HCT116 (cell line): ENCODE measurements at regions not wholly inside any gene's neighbourhood (a gene's known extent, or its start where the extent isn't known, plus 50 kb on each side); places are given as distances from the start of the nearest gene placed in this dataset.

Source experiments
- ATAC-seq: fragments of 200-7000 bp; cut with Tn5 transposase; 2 replicates; pipeline ENCODE4 v1.9.1; 2020; ENCODE audit warnings: mild to moderate bottlenecking, moderate library complexity
- BruUV-seq: library from RNA; stranded (reverse); fragments of 400-500 nt; replicated peaks from 2 replicates; lab custom pipeline; 2021; lab: Mats Ljungman, UMichigan
- CTCF ChIA-PET: fragments of 300-600 bp; sonication (Branson Sonifier 250); formaldehyde crosslinking; loops from one replicate; lab custom pipeline; 2021; ENCODE audit warnings: antibody characterized with exemption; lab: Charles Lee
- POLR2A ChIA-PET: fragments of 300-600, 350-600 bp; sonication (Branson Sonifier 250); formaldehyde crosslinking; loops from one replicate; lab custom pipeline; 2021; ENCODE audit warnings: antibody characterized with exemption; lab: Charles Lee
- RAD21 ChIA-PET, 2 experiments: fragments of 300-600 bp; sonication (Branson Sonifier 250); formaldehyde crosslinking; loops; one replicate each; lab custom pipeline; 2023; ENCODE audit warnings: low total read pairs in 2 of 2; ENCODE audit not compliant: uncharacterized antibody in 2 of 2, unreplicated experiment in 2 of 2, low non-redundant PET in 1 of 2; lab: Charles Lee
- DNase-seq: peaks from one replicate; pipeline ENCODE4 v3.0.0-alpha.2; 2010; ENCODE audit warnings: low read depth, low spot score
- H2AFZ ChIP-seq: fragments of 200-600 bp; shearing (Covaris generic), sonication (generic); 2 replicates; pipeline ENCODE4 v1.6.1; 2017; ENCODE audit warnings: low read depth, mixed run types, mixed read lengths, antibody characterized with exemption, low read length; ENCODE audit not compliant: poor library complexity, severe bottlenecking
- H3K27ac ChIP-seq: 2 replicates; pipeline ENCODE4 v1.5.1; 2012; ENCODE audit warnings: low read depth, low read length
- H3K27me3 ChIP-seq: fragments of 200-600 bp; sonication (generic); 2 replicates; pipeline ENCODE4 v1.6.1; 2016; ENCODE audit warnings: mixed run types, low read length, mixed read lengths; ENCODE audit not compliant: insufficient read depth
- H3K36me3 ChIP-seq, 2 experiments: fragments of 200-500 bp in 1 of 2; fragments of 200-600 bp in 1 of 2; sonication (Bioruptor generic) in 1 of 2; sonication (generic) in 1 of 2; 2 replicates each; pipeline versions ENCODE4 v1.5.1 to v1.6.1; 2014 to 2016; ENCODE audit warnings: low read length in 2 of 2, inconsistent platforms in 1 of 2, mixed read lengths in 1 of 2, mixed run types in 1 of 2; ENCODE audit not compliant: insufficient read depth in 2 of 2, control insufficient read depth in 1 of 2
- H3K4me1 ChIP-seq, 2 experiments: fragments of 200-600 bp in 1 of 2; sonication (generic) in 1 of 2; 2 replicates each; pipeline versions ENCODE4 v1.5.1 to v1.6.1; 2012 to 2017; ENCODE audit warnings: low read length in 2 of 2, inconsistent platforms in 1 of 2, mild to moderate bottlenecking in 1 of 2, mixed read lengths in 1 of 2, mixed run types in 1 of 2, moderate library complexity in 1 of 2; ENCODE audit not compliant: insufficient read depth in 2 of 2, control insufficient read depth in 1 of 2
- H3K4me2 ChIP-seq: fragments of 200-600 bp; sonication (generic); 2 replicates; pipeline ENCODE4 v1.6.1; 2017; ENCODE audit warnings: mixed run types, low read length, mixed read lengths
- H3K4me3 ChIP-seq, 2 experiments: fragments of 200-600 bp in 1 of 2; sonication (generic) in 1 of 2; replicated peaks in 1 of 2; 2 replicates each; pipeline ENCODE4 v1.5.1; 2011 to 2016; ENCODE audit warnings: low read length in 2 of 2, control low read depth in 1 of 2, low read depth in 1 of 2, mild to moderate bottlenecking in 1 of 2, mixed read lengths in 1 of 2, mixed run types in 1 of 2
- H3K79me2 ChIP-seq: fragments of 200-600 bp; sonication (generic); 2 replicates; pipeline ENCODE4 v1.6.1; 2017; ENCODE audit warnings: mild to moderate bottlenecking, mixed run types, low read length, moderate library complexity, mixed read lengths; ENCODE audit not compliant: insufficient read depth
- H3K9ac ChIP-seq: fragments of 200-600 bp; sonication (generic); 2 replicates; pipeline ENCODE4 v1.6.1; 2016; ENCODE audit warnings: low read length, mixed read lengths
- H3K9me2 ChIP-seq: fragments of 200-600 bp; sonication (generic), shearing (Covaris generic); 2 replicates; pipeline ENCODE4 v1.6.1; 2017; ENCODE audit warnings: mixed run types, mild to moderate bottlenecking, moderate library complexity; ENCODE audit not compliant: insufficient read depth
- H3K9me3 ChIP-seq, 2 experiments: fragments of 200-500 bp in 1 of 2; fragments of 200-600 bp in 1 of 2; sonication (Bioruptor generic) in 1 of 2; sonication (generic) in 1 of 2; 2 replicates each; pipeline ENCODE4 v1.6.1; 2014 to 2017; ENCODE audit warnings: low read length in 2 of 2, mixed read lengths in 2 of 2, inconsistent platforms in 1 of 2, low read depth in 1 of 2, mild to moderate bottlenecking in 1 of 2, mixed run types in 1 of 2, moderate library complexity in 1 of 2; ENCODE audit not compliant: control insufficient read depth in 1 of 2, insufficient read depth in 1 of 2
- H4K20me1 ChIP-seq: fragments of 200-600 bp; sonication (generic), shearing (Covaris generic); 2 replicates; pipeline ENCODE4 v1.6.1; 2017; ENCODE audit warnings: mixed run types, mild to moderate bottlenecking, moderate library complexity; ENCODE audit not compliant: insufficient read depth
- CEBPB ChIP-seq: IDR thresholded peaks from 2 replicates; pipeline ENCODE4 v1.6.1; 2012; ENCODE audit warnings: low read depth
- CTCF ChIP-seq, 3 experiments: fragments of 200-600 bp in 1 of 3; sonication (generic) in 1 of 3; IDR thresholded peaks in 2 of 3; conservative IDR thresholded peaks in 1 of 3; 2 replicates each; pipeline ENCODE4 v1.5.1; 2012 to 2017; ENCODE audit warnings: low read depth in 2 of 3, low read length in 2 of 3, antibody characterized with exemption in 1 of 3, borderline replicate concordance in 1 of 3, control low read depth in 1 of 3, mild to moderate bottlenecking in 1 of 3, mixed read lengths in 1 of 3, mixed run types in 1 of 3, moderate library complexity in 1 of 3; ENCODE audit not compliant: insufficient read depth in 1 of 3
- EGR1 ChIP-seq: IDR thresholded peaks from 2 replicates; pipeline ENCODE4 v1.6.1; 2012; ENCODE audit warnings: low read depth
- ELF1 ChIP-seq: IDR thresholded peaks from 2 replicates; pipeline ENCODE4 v1.6.1; 2012; ENCODE audit warnings: low read depth, borderline replicate concordance
- JUND ChIP-seq: IDR thresholded peaks from 2 replicates; pipeline ENCODE4 v1.6.1; 2012
- MAX ChIP-seq: IDR thresholded peaks from 2 replicates; pipeline ENCODE4 v1.6.1; 2012
- POLR2A ChIP-seq: IDR thresholded peaks from 2 replicates; pipeline ENCODE4 v1.7.0; 2011; ENCODE audit warnings: borderline replicate concordance; ENCODE audit not compliant: insufficient read depth, insufficient read length; ENCODE audit errors: extremely low read depth
- SIN3A ChIP-seq: IDR thresholded peaks from 2 replicates; pipeline ENCODE4 v1.6.1; 2012; ENCODE audit warnings: low read depth
- SRF ChIP-seq: IDR thresholded peaks from 2 replicates; pipeline ENCODE4 v1.6.1; 2012; ENCODE audit warnings: low read depth
- YY1 ChIP-seq: IDR thresholded peaks from 2 replicates; pipeline ENCODE4 v1.6.1; 2011; ENCODE audit warnings: low read length, low read depth, moderate library complexity, mild to moderate bottlenecking; ENCODE audit not compliant: insufficient replicate concordance; ENCODE audit errors: extremely low read depth
- intact Hi-C: fragments of 100-400 bp; cut with micrococcal nuclease; formaldehyde crosslinking; loops from 2 replicates; pipeline ENCODE4 v1.10.0; 2022

- Histone ChIP-seq H2AFZ (no peak overlapping the region), H3K4me3 (no peak overlapping the region), H3K79me2 (no peaks in the 10 kb centered on the region), H3K27me3 (no peaks in the 10 kb centered on the region), H4K20me1 (no peaks in the 10 kb centered on the region), H3K4me2 (no peak overlapping the region), H3K36me3 (no peaks in the 10 kb centered on the region), H3K9me2 (no peaks in the 10 kb centered on the region), H3K27ac (no peak overlapping the region), H3K9me3 (no peaks in the 10 kb centered on the region), H3K9ac (no peak overlapping the region), H3K4me1 (peaks cover 0 to 12% of the 10 kb centered on the region in 2 experiments; a peak in 1 of 4 replicates)
- no TSS peak for BruUV-seq
- ChIA-PET RAD21 (no interaction called here), POLR2A (no interaction called here), CTCF (no interaction called here)
- no peak for DNase-seq
- intact Hi-C loops, result no loop called here
- no peak for TF ChIP-seq CTCF (IDR thresholded peaks at IDR 0.05 in 2 of 3, conservative IDR thresholded peaks at IDR 0.05 in 1 of 3; ENCODE audit: borderline replicate concordance in 1 of 3, insufficient read depth in 1 of 3, low read depth in 2 of 3, low read length in 2 of 3)
- no peak for TF ChIP-seq SRF
- TF ChIP-seq MAX, result no peak
- no peak for TF ChIP-seq EGR1
- no peak for TF ChIP-seq CEBPB
- no peak for TF ChIP-seq ELF1
- TF ChIP-seq SIN3A, result no peak
- TF ChIP-seq JUND, result no peak
- TF ChIP-seq YY1, result no peak
- no peak for TF ChIP-seq POLR2A
- no peak for ATAC-seq
These were observed 166.3 kb downstream of the MREG start for GRCh38 chr2:215847056-215847455.
